Chondrocyte (in vitro differentiated cells): ENCODE measurements at regions not wholly inside any gene's neighbourhood (a gene's known extent, or its start where the extent isn't known, plus 50 kb on each side); places are given as distances from the start of the nearest gene placed in this dataset.

ENCODE experiments used
- DNase-seq: peaks from one replicate; pipeline ENCODE4 v3.0.0; 2021; ENCODE audit warnings: mixed read lengths, low spot score
- H3K27ac Mint-ChIP-seq: one replicate; pipeline ENCODE4 v1.8.0; 2021; ENCODE audit warnings: mild to moderate bottlenecking, moderate library complexity, mixed read lengths; ENCODE audit not compliant: unreplicated experiment
- H3K27me3 Mint-ChIP-seq: 2 replicates; pipeline ENCODE4 v1.8.0; 2021; ENCODE audit warnings: low read depth, mixed read lengths
- H3K36me3 Mint-ChIP-seq: 2 replicates; pipeline ENCODE4 v1.8.0; 2021; ENCODE audit warnings: low read depth, mixed read lengths
- H3K4me1 Mint-ChIP-seq: 2 replicates; pipeline ENCODE4 v1.8.0; 2021; ENCODE audit warnings: low read depth, mild to moderate bottlenecking, mixed read lengths
- H3K4me3 Mint-ChIP-seq: one replicate; pipeline ENCODE4 v1.8.0; 2021; ENCODE audit warnings: mild to moderate bottlenecking, moderate library complexity, mixed read lengths; ENCODE audit not compliant: unreplicated experiment
- H3K9me3 Mint-ChIP-seq: 2 replicates; pipeline ENCODE4 v1.8.0; 2021; ENCODE audit warnings: low read depth, mixed read lengths
- TF ChIP-seq, protein P1 (sequence below): fragments of 200-600 bp; sonication (generic); IDR thresholded peaks from 2 replicates; pipeline ENCODE4 v1.5.0; 2021; ENCODE audit warnings: antibody characterized with exemption, mild to moderate bottlenecking, moderate library complexity

DNA sequence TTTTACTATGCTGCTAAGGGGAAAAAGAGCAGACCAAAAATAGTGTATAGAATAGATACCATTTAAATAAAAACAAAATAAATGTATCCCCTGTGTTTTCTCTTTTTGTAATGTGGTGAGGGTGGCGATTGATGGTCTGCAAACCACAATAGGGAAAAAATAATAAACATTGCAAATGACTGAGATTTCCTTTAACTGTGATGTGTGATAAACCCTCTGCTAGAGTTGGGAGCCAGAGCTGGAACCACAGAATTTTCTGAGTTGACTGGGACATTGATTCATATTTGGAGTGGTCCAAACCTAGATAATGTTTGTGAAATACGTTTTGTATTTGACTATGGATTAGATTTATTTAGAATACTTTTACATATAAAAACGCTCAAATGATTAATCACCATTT lies 70.6 kb upstream of the PTGFR start:
- Mint-ChIP-seq H3K9me3 (no peaks in the 10 kb centered on the region), H3K4me1 (no peaks in the 10 kb centered on the region), H3K27ac (no peak overlapping the region), H3K4me3 (no peak overlapping the region), H3K27me3 (peaks cover 23% of the 10 kb centered on the region), H3K36me3 (no peaks in the 10 kb centered on the region)
- no peak for DNase-seq
- TF ChIP-seq, protein P1, sequence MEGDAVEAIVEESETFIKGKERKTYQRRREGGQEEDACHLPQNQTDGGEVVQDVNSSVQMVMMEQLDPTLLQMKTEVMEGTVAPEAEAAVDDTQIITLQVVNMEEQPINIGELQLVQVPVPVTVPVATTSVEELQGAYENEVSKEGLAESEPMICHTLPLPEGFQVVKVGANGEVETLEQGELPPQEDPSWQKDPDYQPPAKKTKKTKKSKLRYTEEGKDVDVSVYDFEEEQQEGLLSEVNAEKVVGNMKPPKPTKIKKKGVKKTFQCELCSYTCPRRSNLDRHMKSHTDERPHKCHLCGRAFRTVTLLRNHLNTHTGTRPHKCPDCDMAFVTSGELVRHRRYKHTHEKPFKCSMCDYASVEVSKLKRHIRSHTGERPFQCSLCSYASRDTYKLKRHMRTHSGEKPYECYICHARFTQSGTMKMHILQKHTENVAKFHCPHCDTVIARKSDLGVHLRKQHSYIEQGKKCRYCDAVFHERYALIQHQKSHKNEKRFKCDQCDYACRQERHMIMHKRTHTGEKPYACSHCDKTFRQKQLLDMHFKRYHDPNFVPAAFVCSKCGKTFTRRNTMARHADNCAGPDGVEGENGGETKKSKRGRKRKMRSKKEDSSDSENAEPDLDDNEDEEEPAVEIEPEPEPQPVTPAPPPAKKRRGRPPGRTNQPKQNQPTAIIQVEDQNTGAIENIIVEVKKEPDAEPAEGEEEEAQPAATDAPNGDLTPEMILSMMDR: no peak

- Mint-ChIP-seq H3K27ac (no peak overlapping the region), H3K27me3 (peaks cover 24% of the 10 kb centered on the region), H3K36me3 (no peaks in the 10 kb centered on the region), H3K4me1 (no peaks in the 10 kb centered on the region), H3K4me3 (no peak overlapping the region), H3K9me3 (no peaks in the 10 kb centered on the region)
- TF ChIP-seq, protein P1: no peak
- no peak for DNase-seq
Measured at GRCh38 chr1:78420688-78421087, 70.1 kb upstream of the PTGFR start.

- H3K27ac Mint-ChIP-seq: no peak overlapping the region
- H3K9me3 Mint-ChIP-seq: no peaks in the 10 kb centered on the region
- DNase-seq: no peak
- H3K27me3 Mint-ChIP-seq: peaks cover 33% of the 10 kb centered on the region
- H3K36me3 Mint-ChIP-seq: no peaks in the 10 kb centered on the region
- TF ChIP-seq, protein P1: no peak
- H3K4me1 Mint-ChIP-seq: no peaks in the 10 kb centered on the region
- H3K4me3 Mint-ChIP-seq: no peak overlapping the region
Measured at GRCh38 chr1:78424720-78425119, 66.1 kb upstream of the PTGFR start.

- TF ChIP-seq, protein P1: no peak
- no peaks in the 10 kb centered on the region for H3K9me3 Mint-ChIP-seq
- peaks cover 30% of the 10 kb centered on the region for H3K27me3 Mint-ChIP-seq
- DNase-seq: no peak
- no peaks in the 10 kb centered on the region for H3K4me1 Mint-ChIP-seq
- no peak overlapping the region for H3K4me3 Mint-ChIP-seq
- H3K36me3 Mint-ChIP-seq: no peaks in the 10 kb centered on the region
- H3K27ac Mint-ChIP-seq: no peak overlapping the region
Measured at GRCh38 chr1:78426408-78426807, 64.4 kb upstream of the PTGFR start.

GRCh38 chr1:78427506-78427905 lies 63.3 kb upstream of the PTGFR start:
- TF ChIP-seq, protein P1: no peak
- no peak overlapping the region for H3K4me3 Mint-ChIP-seq
- no peak for DNase-seq
- H3K36me3 Mint-ChIP-seq: no peaks in the 10 kb centered on the region
- H3K4me1 Mint-ChIP-seq: no peaks in the 10 kb centered on the region
- H3K27ac Mint-ChIP-seq: no peak overlapping the region
- H3K9me3 Mint-ChIP-seq: no peaks in the 10 kb centered on the region
- H3K27me3 Mint-ChIP-seq: peaks cover 28% of the 10 kb centered on the region
